ENCODE measurements at regions not wholly inside any gene's neighbourhood (a gene's known extent, or its start where the extent isn't known, plus 50 kb on each side); places are given as distances from the start of the nearest gene placed in this dataset.

DNA sequence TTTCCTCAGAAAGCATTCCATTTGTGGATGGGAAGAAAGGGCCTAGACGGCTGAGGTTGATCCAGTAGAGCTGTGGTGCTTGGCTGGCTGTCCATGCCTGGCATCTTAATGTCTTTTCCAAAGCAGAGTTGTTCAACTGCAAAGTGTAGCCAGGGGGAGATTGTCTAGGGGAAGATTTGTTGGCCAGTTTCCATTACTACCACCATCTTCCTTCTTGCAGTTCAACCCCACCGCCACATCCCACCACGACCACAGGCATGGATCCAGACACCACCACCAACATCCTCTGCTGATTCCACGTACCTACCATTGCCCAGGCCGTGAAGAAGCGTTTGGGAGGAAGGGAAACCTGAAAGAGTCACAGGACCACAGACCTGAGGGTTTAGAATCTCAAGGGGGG, 50.7 kb upstream of the HAAO start:
- Mint-ChIP-seq H3K9me3 (no peaks in the 10 kb centered on the region), H3K4me1 (ENCODE audit: low read depth) (no peaks in the 10 kb centered on the region), H3K27me3 (no peaks in the 10 kb centered on the region), H3K36me3 (ENCODE audit: low read depth) (no peaks in the 10 kb centered on the region), H3K27ac (no peak overlapping the region), H3K4me3 (no peak overlapping the region)
- TF ChIP-seq CTCF (IDR thresholded peaks at IDR 0.05): no peak
- DNase-seq (no peak), ATAC-seq (no peak)
- intact Hi-C loops (cut with micrococcal nuclease): no loop called here
- POLR2A ChIA-PET: no interaction called here
- CTCF ChIA-PET: no interaction called here

GRCh38 chr2:42842466-42842865, 50.1 kb upstream of the HAAO start:
- H3K9me3 Mint-ChIP-seq: no peaks in the 10 kb centered on the region
- TF ChIP-seq CTCF (IDR thresholded peaks at IDR 0.05): no peak
- no peaks in the 10 kb centered on the region for H3K36me3 Mint-ChIP-seq (ENCODE audit: low read depth)
- H3K4me1 Mint-ChIP-seq (ENCODE audit: low read depth): no peaks in the 10 kb centered on the region
- no peak for DNase-seq
- CTCF ChIA-PET: no interaction called here
- no peaks in the 10 kb centered on the region for H3K27me3 Mint-ChIP-seq
- no peak overlapping the region for H3K4me3 Mint-ChIP-seq
- intact Hi-C loops (cut with micrococcal nuclease): no loop called here
- no peak for ATAC-seq
- POLR2A ChIA-PET: interaction anchor here (0.6 kb wide), 2 partner anchors 436 to 756 kb away, joined by 3 to 4 read pairs; no protein-coding TSS in a partner anchor
- no peak overlapping the region for H3K27ac Mint-ChIP-seq

Measured in activated CD8-positive, alpha-beta T cell treated with anti-CD3 and anti-CD28 coated beads for 36 hours (primary cell).